Pulmonary artery endothelial cell (primary cell): ENCODE measurements at regions not wholly inside any gene's neighbourhood (a gene's known extent, or its start where the extent isn't known, plus 50 kb on each side); places are given as distances from the start of the nearest gene placed in this dataset.

Experiments
- DNase-seq: peaks from one replicate; pipeline ENCODE4 v3.0.0-alpha.2; 2011; ENCODE audit warnings: low read depth, low spot score

- DNase-seq = no peak
Observed at GRCh38 chr12:24759155-24759554, 189.7 kb downstream of the BCAT1 start.

GRCh38 chr12:24756479-24757024 lies 192.3 kb downstream of the BCAT1 start:
- DNase-seq = no peak

- DNase-seq = no peak
Observed at GRCh38 chr12:24754690-24755638, 193.9 kb downstream of the BCAT1 start.

GRCh38 chr12:24752763-24753462 lies 196.0 kb downstream of the BCAT1 start:
- no peak for DNase-seq

DNA sequence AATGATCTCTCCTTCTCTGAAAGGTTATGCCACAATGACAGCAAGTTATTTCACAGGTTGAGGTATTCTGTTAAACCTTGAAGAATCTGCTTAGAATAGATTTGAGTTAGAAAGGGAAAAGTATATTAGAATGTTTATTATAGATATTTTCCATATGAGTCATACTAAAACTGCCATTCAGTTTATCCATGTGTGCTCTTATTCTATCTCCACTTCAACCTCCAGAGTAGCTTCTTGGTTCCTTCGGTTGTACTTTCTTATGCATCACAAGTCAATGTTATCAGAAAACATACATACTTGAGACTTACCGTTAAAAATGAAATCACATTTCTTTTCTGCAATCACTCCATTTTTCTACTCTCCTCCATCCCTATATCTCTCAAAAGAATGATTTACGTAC lies 197.7 kb downstream of the BCAT1 start:
- no peak for DNase-seq

DNA sequence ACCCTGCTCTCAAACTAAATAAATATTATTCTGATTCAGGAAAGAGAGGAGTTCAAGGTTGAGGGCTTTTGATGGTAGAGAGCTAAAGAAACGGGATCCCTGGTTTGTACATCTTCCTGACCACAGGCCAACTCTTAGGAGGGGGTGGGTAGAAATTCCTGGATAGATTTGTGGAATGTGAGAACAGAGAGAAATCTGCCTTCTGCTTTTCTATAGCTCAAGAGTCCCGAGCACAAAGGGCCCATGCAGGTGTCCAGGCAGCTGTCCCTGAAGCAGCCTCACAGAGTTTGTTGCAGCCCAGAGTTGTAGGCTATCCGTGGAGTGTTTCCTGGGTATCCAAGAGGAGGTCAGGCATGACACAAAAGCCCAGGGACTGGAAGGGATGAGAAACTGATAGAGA lies 198.6 kb downstream of the BCAT1 start:
- no peak for DNase-seq

GRCh38 chr12:24749171-24749570 lies 199.7 kb downstream of the BCAT1 start:
- DNase-seq = no peak

DNA sequence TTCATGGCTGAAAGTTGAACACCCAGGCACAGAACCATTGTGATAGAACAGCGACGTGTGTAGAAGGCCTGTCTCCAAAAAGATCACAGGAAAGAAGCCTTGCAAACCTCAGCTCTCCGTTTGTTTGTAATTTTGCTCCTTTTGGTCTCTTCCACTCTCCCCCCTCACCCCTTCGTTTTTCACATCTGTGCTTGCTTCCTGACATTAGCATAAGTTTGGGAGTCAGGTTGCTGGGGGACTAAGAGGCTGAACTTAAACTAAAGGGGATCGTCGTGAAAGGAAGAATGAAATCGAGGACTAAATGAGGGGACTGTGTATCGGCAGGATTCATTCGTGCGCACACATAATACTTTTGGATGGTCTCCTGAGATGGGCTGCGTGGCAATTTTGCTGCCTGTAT lies 200.6 kb downstream of the BCAT1 start:
- DNase-seq = no peak

- no peak for DNase-seq
Observed at GRCh38 chr12:24746864-24747263, 202.0 kb downstream of the BCAT1 start.

- DNase-seq = no peak
Observed at GRCh38 chr12:24746006-24746671, 202.8 kb downstream of the BCAT1 start.

DNA sequence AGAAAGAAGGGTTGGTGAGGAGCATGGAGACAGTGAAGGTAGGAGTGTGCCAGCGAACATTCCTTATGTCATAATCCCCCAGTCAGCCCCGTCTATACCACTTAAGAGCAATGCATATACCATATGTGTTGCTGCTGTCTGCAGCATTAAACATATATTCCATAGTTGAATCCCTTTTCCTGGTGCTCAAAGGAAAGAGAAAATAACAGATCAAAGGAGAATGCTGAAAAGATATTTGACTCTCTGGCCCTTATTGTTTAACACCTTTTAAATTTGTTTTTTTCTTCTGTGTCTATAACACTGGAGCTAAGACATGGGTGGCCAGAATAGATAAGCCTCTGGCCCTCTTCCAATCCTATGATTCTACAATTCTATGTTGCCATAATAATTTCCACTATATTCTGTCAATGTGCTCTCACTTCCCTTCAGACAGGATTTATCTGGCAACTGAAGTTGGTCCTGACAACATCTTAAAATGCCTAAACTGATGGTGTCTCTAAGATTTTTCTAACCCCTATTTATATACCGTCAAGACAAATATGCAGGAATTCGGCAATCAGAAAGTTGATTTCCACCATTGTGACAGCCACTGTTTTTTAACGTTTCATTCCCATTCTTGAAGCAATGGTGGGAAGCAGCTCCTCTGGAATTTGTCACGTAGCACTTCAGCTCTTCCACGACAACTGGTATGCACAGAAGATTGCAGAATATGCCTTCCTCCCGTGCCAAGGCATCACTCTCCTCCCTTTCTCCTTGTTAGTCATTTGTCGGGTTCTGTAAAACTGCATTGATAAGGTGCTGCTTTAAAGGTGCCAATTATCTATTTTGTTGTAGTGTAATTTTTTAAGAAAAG lies 204.7 kb downstream of the BCAT1 start:
- no peak for DNase-seq

DNA sequence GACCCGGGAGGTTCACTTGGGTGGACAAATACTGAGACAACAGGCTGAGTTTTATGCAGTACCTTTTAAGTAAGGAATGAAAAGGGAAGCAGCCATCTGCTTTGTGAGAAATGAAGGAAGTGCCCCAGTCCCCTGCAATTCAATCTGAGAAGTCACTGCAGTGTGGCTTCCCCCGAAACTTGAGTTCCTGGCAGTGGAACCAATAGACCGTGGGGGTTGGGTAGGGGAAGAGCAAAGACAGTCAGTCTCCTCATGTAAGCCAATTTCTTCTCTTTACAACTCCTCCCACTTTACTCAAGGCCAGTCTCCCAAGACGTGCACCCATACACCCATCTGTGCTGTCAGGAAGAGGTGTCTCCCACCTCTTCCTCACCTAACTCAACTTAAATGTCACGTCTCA lies 206.5 kb downstream of the BCAT1 start:
- no peak for DNase-seq

DNA sequence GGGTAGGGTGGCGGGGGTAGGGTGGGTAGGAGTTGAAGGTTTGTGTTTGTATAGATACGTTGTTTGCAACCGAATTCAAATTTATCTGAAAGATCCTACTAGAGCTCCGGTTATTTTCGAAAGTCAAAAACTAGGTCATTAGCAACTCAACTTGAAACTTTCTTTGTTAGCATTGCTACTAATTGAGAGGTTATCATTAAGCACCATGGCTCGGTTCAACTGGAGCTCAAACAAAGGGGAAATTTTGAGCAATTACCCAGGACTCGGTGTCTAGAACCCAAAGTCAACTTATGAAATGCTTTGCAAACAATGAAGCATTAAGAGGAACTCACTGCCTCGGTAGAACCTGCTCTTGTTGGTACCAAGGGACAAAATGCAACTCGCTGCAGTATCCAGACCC lies 207.7 kb downstream of the BCAT1 start:
- no peak for DNase-seq

GRCh38 chr12:24739106-24739779 lies 209.7 kb downstream of the BCAT1 start:
- DNase-seq = no peak

- DNase-seq = no peak
Observed at GRCh38 chr12:24738441-24738840, 210.5 kb downstream of the BCAT1 start.

DNA sequence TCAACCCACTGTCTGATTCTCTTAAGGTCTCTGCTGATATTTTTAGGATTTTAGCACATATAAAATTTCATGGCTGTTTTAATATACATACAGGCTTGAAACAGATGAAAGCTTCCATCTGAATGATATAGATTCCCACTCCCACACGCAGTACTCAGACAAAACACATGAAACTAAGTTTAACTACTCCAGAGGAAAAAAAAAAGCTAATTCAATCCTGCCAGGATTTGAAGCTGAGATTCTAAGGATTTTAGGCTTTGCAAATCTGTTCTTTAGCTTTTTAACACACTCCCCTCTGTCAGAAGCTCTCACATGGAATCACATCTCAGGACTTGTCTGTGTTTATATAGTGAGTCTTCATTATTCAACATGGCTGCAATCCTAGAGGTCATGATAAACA lies 217.3 kb downstream of the BCAT1 start:
- DNase-seq = no peak

GRCh38 chr12:24730489-24730896 lies 218.4 kb downstream of the BCAT1 start:
- no peak for DNase-seq

DNA sequence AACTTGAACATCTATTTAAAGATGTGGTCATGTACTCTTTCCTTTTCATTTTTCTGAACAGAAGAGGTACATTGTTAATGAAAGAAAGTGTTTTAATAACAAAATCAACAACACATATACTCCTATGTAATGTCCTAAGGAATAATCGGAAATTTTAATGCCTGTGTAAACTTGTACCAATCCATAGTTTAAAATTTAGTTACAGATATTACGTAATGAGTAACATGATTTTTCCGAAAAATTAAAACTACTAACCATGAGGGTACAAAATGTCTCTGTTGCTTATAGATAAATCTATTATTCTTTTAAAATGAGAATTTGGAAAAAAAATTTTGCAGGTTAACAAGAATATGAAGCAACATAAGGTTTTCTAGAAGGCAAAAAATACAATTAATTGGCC lies 220.1 kb downstream of the BCAT1 start:
- no peak for DNase-seq

DNA sequence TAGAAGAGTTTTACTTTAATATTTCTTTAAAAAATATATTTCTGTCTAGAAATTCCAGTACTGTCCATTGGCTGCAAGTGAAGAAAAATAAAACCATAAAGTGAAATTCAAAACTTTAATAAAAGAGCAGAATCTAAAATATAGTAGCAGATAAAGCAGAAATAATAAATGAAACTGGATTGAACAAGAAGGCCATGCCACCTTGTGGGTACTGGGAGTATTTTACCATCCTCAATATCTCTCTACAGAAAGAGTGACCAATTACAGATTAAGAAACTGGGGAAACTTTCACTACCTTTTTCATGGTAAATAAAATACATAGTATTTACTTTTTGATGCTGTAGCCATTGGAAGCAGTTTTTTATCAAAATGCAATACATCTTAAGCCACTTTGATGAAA lies 220.5 kb downstream of the BCAT1 start:
- no peak for DNase-seq

- DNase-seq = no peak
Observed at GRCh38 chr12:24725616-24726015, 223.3 kb downstream of the BCAT1 start.
